ENCODE measurements at regions not wholly inside any gene's neighbourhood (a gene's known extent, or its start where the extent isn't known, plus 50 kb on each side); places are given as distances from the start of the nearest gene placed in this dataset.

- DNase-seq (ENCODE audit: low read depth in 1 of 2, low spot score in 2 of 2) (no peak), FAIRE-seq (no peak)
- 86% methylated on average over 4 of the region's 4 CpGs; no CpG with 5 or more reads in 1 of the 2 experiments for WGBS, 2 experiments (ENCODE audit: extremely low coverage in 1 of 2, insufficient coverage in 1 of 2, insufficient read length in 1 of 2, insufficient replicate concordance in 2 of 2, low coverage in 1 of 2, low lambda C conversion rate in 2 of 2, missing lambda C conversion rate in 1 of 2)
- H3K36me3 ChIP-seq (ENCODE audit: control insufficient read depth in 2 of 4, insufficient read depth in 4 of 4, low read length in 3 of 4): no peaks in the 10 kb centered on the region
- no peak overlapping the region for H3K4me3 ChIP-seq (ENCODE audit: extremely low read depth in 1 of 4, insufficient read depth in 2 of 4, low read depth in 3 of 4, low read length in 4 of 4)
- no peak overlapping the region for H3K4ac ChIP-seq (replicated peaks; ENCODE audit: insufficient read length, low read depth, low read length)
- H3K27ac ChIP-seq (ENCODE audit: low read depth, low read length): no peak overlapping the region
- peaks cover 0 to 4% (median 0%) of the 10 kb centered on the region in 4 experiments; a peak in 1 of 7 replicates for H3K4me1 ChIP-seq (replicated peaks in 1 of 4; ENCODE audit: control insufficient read depth in 3 of 4, insufficient read depth in 4 of 4, low read length in 3 of 4)
- no peaks in the 10 kb centered on the region for H4K20me1 ChIP-seq (replicated peaks in 1 of 2; ENCODE audit: control insufficient read depth in 1 of 2, insufficient read depth in 2 of 2, low read length in 2 of 2)
- H2AK5ac ChIP-seq (ENCODE audit: low read depth, low read length): no peak overlapping the region
- no peak overlapping the region for H3K4me2 ChIP-seq (ENCODE audit: insufficient read depth in 1 of 2, low read depth in 2 of 2, low read length in 2 of 2)
- no peak overlapping the region for H3K18ac ChIP-seq (ENCODE audit: extremely low read depth, low read length)
- H3K14ac ChIP-seq (ENCODE audit: insufficient read length): no peak overlapping the region
- no peak overlapping the region for H2BK20ac ChIP-seq (ENCODE audit: low read length)
- H4K91ac ChIP-seq (replicated peaks; ENCODE audit: insufficient read length, low read length): no peak overlapping the region
- CTCF ChIA-PET (ENCODE audit: partially characterized antibody): interaction anchor here (1.1 to 1.3 kb wide), 2 partner anchors 11 to 16 kb away, joined by 3 read pairs; no protein-coding TSS in a partner anchor
- H3K79me1 ChIP-seq (ENCODE audit: low read depth, low read length): no peaks in the 10 kb centered on the region
- no peaks in the 10 kb centered on the region for H3K23me2 ChIP-seq (ENCODE audit: low read depth, low read length)
- H2AFZ ChIP-seq (ENCODE audit: low read length): no peak overlapping the region
- TF ChIP-seq RAD21 (IDR thresholded peaks at IDR 0.05 in 1 of 2, conservative IDR thresholded peaks at IDR 0.05 in 1 of 2; ENCODE audit: low read depth in 2 of 2, low read length in 2 of 2) (no peak), CHD2 (IDR thresholded peaks at IDR 0.05; ENCODE audit: low read length) (no peak), CHD1 (IDR thresholded peaks at IDR 0.05; ENCODE audit: low read depth, low read length) (no peak), CREB1 (IDR thresholded peaks at IDR 0.05) (no peak), SP1 (IDR thresholded peaks at IDR 0.05; ENCODE audit: low read depth, low read length) (no peak)
- H2BK120ac ChIP-seq (replicated peaks; ENCODE audit: low read depth, low read length): no peak overlapping the region
- H3K9ac ChIP-seq (replicated peaks in 1 of 4; ENCODE audit: extremely low read depth in 1 of 4, low read depth in 3 of 4, low read length in 3 of 4): no peak overlapping the region
- no peaks in the 10 kb centered on the region for H3K9me3 ChIP-seq (ENCODE audit: insufficient read depth in 2 of 2, low read depth in 1 of 2, low read length in 1 of 2)
- no peak overlapping the region for H2BK12ac ChIP-seq (ENCODE audit: low read depth, low read length)
- H3K56ac ChIP-seq (replicated peaks; ENCODE audit: insufficient read length, low read depth, low read length): no peak overlapping the region
- H4K8ac ChIP-seq (ENCODE audit: extremely low read depth, insufficient read depth, low read length): no peak overlapping the region
- H3K27me3 ChIP-seq (replicated peaks in 1 of 4; ENCODE audit: control insufficient read depth in 3 of 4, extremely low read depth in 1 of 4, insufficient read depth in 3 of 4, low read length in 3 of 4): peaks cover 0 to 2% (median 0%) of the 10 kb centered on the region in 4 experiments; a peak in 1 of 7 replicates
- H2BK15ac ChIP-seq (ENCODE audit: low read length): no peak overlapping the region
- POLR2A ChIA-PET (ENCODE audit: partially characterized antibody): interaction anchor here (0.6 kb wide), 1 partner anchor 1011 kb away, joined by 4 read pairs; no protein-coding TSS in a partner anchor
- H3K23ac ChIP-seq (ENCODE audit: insufficient read length): no peak overlapping the region
- H3K79me2 ChIP-seq (ENCODE audit: control insufficient read depth in 1 of 2, insufficient read depth in 2 of 2, low read length in 2 of 2): no peaks in the 10 kb centered on the region
- H4K5ac ChIP-seq (ENCODE audit: insufficient read length, low read depth, low read length): no peak overlapping the region
- no peak overlapping the region for H2BK5ac ChIP-seq (ENCODE audit: low read depth, low read length)
Measured at GRCh38 chr12:114757684-114758325, 73.8 kb upstream of the TBX3 start.

Data from H1 (cell line).